Bronchial epithelial cell (primary cell): ENCODE measurements at regions not wholly inside any gene's neighbourhood (a gene's known extent, or its start where the extent isn't known, plus 50 kb on each side); places are given as distances from the start of the nearest gene placed in this dataset.

Source experiments
- DNase-seq: peaks from one replicate; pipeline ENCODE4 v3.0.0-alpha.2; 2010; ENCODE audit warnings: low read depth
- FAIRE-seq: peaks from 2 replicates; lab custom pipeline; 2011; peaks lifted over from hg19 to GRCh38; lab: Jason Lieb, UNC
- H3K27me3 ChIP-seq: 2 replicates; pipeline ENCODE4 v1.5.1; 2011; ENCODE audit warnings: low read length; ENCODE audit not compliant: control insufficient read depth, insufficient read depth
- H3K36me3 ChIP-seq: 2 replicates; pipeline ENCODE4 v1.5.1; 2011; ENCODE audit warnings: low read length; ENCODE audit not compliant: control insufficient read depth, insufficient read depth
- H3K4me3 ChIP-seq: 2 replicates; pipeline ENCODE4 v1.5.1; 2011; ENCODE audit warnings: mild to moderate bottlenecking, low read depth, low read length, control low read depth
- TF ChIP-seq, protein P1 (sequence below): IDR thresholded peaks from 2 replicates; pipeline ENCODE4 v1.5.1; 2011; ENCODE audit warnings: mild to moderate bottlenecking, moderate library complexity, low read length, control low read depth, inconsistent platforms; ENCODE audit not compliant: insufficient read depth, severe bottlenecking

DNA sequence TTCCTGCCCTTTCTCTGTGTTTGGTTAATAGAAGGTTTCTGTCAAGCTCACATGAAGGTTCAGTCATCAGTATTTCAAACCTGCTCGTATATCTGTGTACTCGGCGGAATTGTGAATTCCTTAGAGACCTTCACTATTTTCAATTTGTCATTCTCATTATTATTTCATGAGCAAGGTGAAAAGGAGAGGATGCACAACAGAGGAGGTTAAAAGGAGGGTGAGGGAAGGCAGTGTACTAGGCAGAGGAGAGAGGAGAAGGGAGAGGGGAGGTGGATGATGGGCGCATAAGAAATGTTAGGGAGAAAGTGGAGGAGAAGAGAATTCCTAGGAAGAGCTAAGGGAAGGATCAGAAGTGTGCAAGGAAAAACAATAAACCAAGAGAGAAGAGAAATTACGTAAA lies 185.0 kb upstream of the COBL start:
- FAIRE-seq = no peak
- Histone ChIP-seq H3K27me3 (no peaks in the 10 kb centered on the region), H3K4me3 (no peak overlapping the region), H3K36me3 (no peaks in the 10 kb centered on the region)
- no peak for DNase-seq
- TF ChIP-seq, protein P1, sequence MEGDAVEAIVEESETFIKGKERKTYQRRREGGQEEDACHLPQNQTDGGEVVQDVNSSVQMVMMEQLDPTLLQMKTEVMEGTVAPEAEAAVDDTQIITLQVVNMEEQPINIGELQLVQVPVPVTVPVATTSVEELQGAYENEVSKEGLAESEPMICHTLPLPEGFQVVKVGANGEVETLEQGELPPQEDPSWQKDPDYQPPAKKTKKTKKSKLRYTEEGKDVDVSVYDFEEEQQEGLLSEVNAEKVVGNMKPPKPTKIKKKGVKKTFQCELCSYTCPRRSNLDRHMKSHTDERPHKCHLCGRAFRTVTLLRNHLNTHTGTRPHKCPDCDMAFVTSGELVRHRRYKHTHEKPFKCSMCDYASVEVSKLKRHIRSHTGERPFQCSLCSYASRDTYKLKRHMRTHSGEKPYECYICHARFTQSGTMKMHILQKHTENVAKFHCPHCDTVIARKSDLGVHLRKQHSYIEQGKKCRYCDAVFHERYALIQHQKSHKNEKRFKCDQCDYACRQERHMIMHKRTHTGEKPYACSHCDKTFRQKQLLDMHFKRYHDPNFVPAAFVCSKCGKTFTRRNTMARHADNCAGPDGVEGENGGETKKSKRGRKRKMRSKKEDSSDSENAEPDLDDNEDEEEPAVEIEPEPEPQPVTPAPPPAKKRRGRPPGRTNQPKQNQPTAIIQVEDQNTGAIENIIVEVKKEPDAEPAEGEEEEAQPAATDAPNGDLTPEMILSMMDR = no peak

GRCh38 chr7:51482976-51483375 lies 166.4 kb upstream of the COBL start:
- no peaks in the 10 kb centered on the region for H3K36me3 ChIP-seq
- TF ChIP-seq, protein P1 = no peak
- H3K4me3 ChIP-seq = no peak overlapping the region
- no peak for DNase-seq
- FAIRE-seq = no peak
- no peaks in the 10 kb centered on the region for H3K27me3 ChIP-seq

DNA sequence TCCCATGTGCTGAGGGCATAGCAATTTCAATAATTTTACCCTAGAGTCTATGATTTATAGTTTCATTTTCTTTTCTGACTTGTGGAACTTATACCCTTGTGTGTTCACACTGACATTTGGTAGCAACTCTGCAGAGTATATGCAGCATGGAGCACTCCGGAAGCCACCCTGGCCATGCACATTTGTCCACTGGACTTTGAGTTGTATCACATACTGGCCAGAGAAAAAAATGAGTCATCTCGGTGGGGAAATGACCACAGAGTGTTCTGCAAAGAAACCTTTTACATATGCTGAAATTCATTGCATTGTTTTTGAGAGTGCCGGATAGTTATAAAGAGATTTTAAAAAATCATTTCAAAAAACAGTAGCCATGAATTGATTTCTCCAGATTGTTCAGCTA lies 164.8 kb upstream of the COBL start:
- TF ChIP-seq, protein P1 = no peak
- no peak overlapping the region for H3K4me3 ChIP-seq
- no peaks in the 10 kb centered on the region for H3K36me3 ChIP-seq
- no peaks in the 10 kb centered on the region for H3K27me3 ChIP-seq
- DNase-seq (no peak), FAIRE-seq (no peak)

DNA sequence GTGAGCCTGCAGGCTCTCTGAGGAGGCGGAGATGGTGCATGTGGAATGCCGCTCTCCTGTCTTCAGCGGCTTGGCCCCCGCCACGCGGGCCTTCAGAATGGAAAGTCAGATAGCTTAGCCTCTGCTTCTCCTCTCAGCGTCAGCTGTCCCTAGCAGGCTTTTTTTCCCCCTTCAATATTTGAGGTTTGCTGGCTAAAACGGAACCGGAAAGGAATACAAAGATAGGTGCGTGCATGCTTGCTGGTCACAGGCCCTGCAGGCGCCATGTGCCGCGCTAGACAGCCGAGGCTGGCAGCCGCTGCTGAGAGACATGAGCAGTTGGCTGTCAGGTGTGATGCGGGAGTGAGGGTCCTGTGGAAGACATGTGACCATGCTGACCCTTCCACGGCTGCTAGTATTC lies 161.2 kb upstream of the COBL start:
- no peaks in the 10 kb centered on the region for H3K27me3 ChIP-seq
- TF ChIP-seq, protein P1 = no peak
- FAIRE-seq (no peak), DNase-seq (no peak)
- H3K4me3 ChIP-seq = no peak overlapping the region
- no peaks in the 10 kb centered on the region for H3K36me3 ChIP-seq

- DNase-seq (no peak), FAIRE-seq (no peak)
- H3K27me3 ChIP-seq = no peaks in the 10 kb centered on the region
- no peaks in the 10 kb centered on the region for H3K36me3 ChIP-seq
- no peak overlapping the region for H3K4me3 ChIP-seq
- TF ChIP-seq, protein P1 = no peak
Measured at GRCh38 chr7:51477323-51477722, 160.7 kb upstream of the COBL start.

DNA sequence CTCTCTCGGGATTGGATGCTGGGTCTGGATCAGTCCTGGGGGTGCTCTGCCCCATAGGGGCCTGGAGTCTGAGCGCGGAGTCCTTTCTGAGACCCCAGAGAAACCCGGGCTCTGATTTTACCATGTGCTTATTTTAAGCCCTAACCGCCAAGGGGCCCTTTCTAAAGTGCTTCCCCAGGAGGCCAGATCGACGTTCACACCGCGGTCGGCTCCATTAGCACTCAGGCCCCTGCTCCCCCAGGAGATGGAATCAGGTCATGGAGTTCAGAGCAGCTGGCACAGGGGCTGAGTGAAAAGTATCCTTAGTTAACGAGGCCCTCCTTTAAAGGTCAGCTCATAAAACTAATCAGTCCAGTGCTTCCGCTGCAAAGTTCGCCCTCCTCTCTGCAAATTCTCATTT lies 159.4 kb upstream of the COBL start:
- Histone ChIP-seq H3K36me3 (no peaks in the 10 kb centered on the region), H3K4me3 (no peak overlapping the region), H3K27me3 (peaks cover 1% of the 10 kb centered on the region)
- DNase-seq (no peak), FAIRE-seq (no peak)
- TF ChIP-seq, protein P1 = no peak
